Glomerular endothelial cell (primary cell): ENCODE measurements at regions not wholly inside any gene's neighbourhood (a gene's known extent, or its start where the extent isn't known, plus 50 kb on each side); places are given as distances from the start of the nearest gene placed in this dataset.

Experiments
- DNase-seq: peaks from one replicate; pipeline ENCODE4 v3.0.0-alpha.2; 2011; ENCODE audit warnings: low read depth, low spot score; ENCODE audit errors: extremely low read depth

GRCh38 chr5:96287136-96287535 lies 145.9 kb downstream of the PCSK1 start:
- DNase-seq = no peak

DNA sequence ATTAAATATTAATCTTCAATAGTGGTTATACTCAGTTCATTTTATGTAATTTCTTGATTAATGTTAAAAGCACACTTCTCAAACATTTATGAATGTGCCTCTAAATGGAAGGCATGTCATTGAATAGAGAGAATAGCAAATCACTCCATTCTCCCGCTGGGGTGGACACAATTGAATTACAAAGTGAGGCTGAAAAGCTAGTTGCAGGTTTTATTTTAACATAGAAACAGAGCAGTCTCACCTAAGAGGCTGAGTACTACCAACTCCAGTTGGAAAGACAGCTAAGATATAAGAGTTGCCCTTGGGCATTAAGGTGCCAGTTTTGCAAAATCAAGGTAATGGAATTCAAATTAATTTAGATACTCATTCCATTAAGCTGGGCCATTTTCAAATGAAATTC lies 147.2 kb downstream of the PCSK1 start:
- no peak for DNase-seq

DNA sequence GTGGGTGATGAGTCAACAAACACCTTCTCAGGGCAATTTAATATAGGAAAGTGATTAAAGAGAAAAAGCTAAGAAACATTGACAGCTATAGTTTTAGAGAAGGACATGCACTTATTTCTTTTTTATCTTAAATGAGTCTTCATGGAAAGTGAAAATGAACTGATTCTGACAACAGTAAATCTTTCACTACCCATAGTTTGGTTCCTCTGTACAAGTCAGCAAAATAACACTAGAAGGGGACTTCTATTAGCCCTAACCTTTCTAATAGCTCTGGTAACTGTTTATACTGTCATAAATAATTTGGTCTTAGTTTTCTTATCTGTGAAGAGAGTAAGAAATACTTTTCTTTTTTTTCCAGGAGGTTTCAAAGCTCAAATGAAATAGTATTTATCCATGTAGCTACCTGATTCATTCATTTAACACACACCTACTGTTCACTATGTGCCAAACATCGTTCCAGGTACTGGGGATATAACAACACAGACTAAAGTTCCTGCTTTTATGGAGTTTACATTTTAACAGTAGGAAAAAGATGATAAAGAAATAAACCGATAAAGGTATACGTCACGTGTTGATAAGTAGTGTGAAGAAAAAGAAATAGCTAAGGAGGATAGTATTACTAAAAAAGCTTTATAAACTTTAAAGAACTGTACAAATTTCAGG lies 148.2 kb downstream of the PCSK1 start:
- no peak for DNase-seq

GRCh38 chr5:96283589-96283988 lies 149.5 kb downstream of the PCSK1 start:
- no peak for DNase-seq

- DNase-seq = no peak
Observed at GRCh38 chr5:96282020-96282419, 151.0 kb downstream of the PCSK1 start.

DNA sequence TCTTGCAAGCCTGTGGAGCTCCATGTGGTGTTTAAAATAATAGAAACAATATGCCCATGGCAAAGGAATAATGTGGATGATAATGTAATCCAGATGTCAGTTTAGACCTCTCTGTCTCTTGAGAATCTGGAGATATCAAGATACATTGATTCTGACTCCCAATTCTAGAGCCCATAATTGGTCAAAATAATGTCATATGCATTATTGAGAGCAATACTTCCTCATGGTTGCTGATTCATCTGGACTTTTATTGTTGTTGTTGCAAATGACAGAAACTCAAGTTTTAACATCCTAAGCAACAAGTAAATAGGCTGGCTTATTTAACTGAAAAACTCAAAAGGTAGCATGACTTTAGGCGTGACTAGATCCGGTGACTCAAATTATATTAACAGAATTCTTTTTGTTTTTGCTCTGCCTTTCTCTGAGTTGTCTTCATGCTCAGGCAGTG lies 152.1 kb downstream of the PCSK1 start:
- no peak for DNase-seq

GRCh38 chr5:96279801-96280542 lies 153.1 kb downstream of the PCSK1 start:
- no peak for DNase-seq

DNA sequence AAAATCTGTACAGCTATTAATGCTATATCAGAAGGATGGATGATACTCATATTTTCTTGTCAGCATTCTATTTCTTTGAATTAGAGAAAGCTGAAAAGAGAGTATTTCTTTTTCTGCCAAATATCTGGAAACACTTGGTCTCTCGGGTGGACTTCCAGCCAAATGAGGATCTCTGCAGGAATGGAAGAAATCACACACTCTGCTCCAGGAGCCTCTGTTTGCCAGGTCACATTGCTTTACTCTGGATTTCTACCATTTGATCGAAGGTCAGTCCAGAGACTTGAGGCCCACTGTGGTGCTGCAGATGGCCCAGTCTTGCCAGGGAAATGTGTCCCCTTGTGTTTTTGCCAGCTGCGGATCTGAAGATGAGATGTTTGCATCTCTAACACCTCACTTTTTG lies 154.1 kb downstream of the PCSK1 start:
- no peak for DNase-seq

DNA sequence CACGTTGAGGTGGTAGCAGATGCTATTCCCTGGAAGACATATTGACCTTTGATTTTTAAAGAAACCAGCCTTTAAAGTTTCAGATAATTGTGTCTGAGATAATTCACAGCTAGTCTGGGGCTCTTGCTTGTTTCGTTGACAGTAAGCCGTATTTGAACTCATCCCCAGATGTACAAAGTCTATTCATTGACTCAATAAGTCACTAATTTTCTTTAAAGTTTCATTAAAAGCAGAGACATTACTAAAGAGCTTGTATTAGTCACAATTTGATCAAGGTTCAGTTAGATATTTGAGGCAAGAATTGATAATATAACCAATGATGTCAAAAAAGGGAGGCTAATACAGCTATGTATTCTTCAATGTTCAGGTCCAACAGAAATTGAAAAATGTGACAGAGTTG lies 158.0 kb downstream of the PCSK1 start:
- no peak for DNase-seq

DNA sequence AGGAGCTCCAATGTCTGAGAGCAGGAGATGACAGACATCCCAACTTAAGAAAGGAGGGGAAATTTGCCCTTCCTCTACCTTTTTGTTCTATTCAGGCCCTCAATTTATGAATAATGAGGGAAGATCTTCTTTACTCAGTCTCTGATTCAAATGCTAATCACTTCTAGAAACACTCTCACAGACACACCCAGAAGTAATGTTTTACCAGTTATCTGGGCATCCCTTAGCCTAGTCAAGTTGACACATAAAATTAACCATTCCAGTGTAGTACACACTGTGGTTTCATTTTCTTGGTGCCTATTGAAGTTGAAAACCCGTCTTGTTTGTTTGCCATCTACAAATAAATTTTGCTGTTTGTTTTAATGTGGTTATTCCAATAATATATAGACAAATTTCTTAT lies 167.6 kb downstream of the PCSK1 start:
- no peak for DNase-seq

DNA sequence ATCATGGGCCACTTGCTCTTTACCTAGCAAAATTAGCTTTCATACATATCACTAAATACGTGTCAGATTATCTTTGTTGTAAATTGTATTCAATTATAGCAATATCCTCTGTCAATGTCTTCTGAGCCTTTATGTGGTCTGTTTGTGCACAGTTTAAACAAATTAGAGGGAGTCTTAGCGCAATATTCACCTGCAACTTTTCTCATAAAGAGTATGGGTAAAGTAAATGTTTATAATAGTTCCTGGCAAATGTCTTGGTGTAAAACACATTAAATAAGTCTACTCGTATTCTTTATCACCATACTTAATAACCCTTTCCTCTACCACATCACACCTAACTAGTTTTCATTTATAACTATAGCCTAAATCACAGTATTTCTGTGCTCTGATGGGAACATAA lies 169.0 kb downstream of the PCSK1 start:
- no peak for DNase-seq

- no peak for DNase-seq
Observed at GRCh38 chr5:96262105-96262504, 170.9 kb downstream of the PCSK1 start.

GRCh38 chr5:96260009-96260408 lies 173.0 kb downstream of the PCSK1 start:
- DNase-seq = no peak

GRCh38 chr5:96259151-96259772 lies 173.8 kb downstream of the PCSK1 start:
- no peak for DNase-seq

DNA sequence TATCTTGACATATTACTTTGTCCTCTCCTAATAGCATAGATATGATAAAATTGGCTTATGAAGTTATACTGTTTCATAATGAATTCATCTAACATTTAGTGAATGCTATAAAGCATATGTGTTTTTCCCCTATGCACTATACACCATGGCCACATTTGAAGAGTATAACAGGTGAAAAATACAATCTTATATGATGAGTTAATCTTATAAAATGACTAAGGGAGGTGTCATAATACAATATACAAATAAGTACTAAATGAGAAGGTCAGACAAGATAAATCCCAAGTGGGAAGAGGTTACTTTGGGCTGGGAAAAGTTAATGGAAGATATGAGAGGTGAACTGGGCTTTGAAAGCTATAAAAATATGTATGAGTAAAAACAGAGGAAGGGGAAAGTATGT lies 174.4 kb downstream of the PCSK1 start:
- no peak for DNase-seq

DNA sequence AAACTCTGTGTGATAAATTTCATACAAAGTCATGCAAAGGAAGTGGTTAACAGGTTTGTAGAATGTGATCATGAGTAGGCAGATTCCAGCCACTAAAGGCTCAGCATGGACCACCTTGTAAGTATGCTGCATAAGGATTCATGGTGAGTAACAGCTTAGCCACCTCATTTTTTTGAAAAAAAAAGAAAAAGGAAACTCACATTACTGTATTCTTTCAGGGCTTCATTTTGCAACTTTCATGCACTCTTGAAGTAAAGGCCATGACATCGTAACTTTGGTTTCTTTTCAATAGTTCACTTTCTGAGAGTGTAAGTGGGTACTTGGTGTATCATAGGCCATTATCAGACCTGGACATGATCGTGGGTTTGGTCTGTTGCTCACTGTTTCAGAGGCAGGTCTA lies 175.1 kb downstream of the PCSK1 start:
- no peak for DNase-seq

DNA sequence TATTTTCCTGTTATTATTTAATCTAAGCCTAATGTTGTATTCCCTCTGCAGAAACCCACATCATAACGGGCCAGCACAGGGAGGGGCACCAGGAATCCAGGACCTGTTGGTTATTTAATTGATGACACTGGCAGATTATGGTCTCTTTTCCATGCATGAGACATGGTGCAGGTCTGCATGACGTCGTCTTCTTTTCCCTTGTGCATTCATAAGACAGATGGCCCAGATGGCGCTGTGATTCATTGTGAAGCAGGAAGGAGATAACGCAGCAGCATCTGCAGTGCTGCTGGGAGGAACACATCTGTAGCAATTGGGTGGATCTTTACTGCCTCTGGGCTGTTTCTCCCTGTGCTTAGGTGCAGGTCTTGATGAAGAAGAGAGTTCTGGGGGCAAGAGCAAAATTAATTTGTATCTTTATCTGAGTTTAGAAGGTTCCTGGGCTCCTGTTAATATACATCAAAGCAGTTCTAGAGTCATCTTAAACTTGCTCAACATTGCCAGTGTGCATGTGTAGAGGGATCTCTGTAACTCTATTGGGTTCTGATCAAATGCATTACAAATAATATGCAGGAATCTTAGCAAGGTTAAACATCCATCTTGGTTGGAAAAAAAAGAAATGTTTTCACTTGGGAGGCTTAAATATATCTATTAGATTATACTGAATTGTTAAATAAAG lies 176.1 kb downstream of the PCSK1 start:
- DNase-seq = no peak

DNA sequence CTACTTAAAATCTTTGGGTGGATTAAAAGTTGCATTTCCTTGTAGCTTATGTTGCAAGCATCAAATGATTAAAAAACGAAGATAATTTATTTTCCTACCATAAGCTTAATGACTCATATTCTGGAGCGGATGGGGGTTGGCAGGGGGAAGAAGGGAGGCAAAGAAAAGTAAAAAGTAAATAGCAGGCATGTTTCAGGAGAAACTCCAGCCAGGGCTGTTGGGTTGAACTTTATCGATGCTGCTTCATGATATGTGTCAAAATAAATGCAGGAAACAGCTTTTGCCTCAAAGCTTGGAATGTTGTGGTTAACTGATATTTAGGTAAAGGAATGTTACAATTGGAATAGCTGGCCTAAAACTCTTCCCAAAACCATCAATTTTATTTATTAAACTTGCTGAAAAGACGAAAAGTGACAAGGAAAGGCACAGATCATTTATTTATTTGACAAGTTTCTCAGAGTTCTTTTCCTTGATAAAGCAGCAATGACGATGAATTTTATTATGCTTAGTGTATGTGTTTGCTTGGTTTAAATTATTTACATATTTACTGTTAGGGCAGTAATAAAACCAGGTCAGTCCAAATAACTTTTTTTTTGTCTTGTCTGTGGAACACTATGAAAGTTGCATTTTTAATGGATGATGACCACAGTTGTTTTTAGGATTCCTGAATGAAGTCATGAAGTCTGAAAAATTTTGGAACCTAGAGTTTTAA lies 177.9 kb downstream of the PCSK1 start:
- no peak for DNase-seq

DNA sequence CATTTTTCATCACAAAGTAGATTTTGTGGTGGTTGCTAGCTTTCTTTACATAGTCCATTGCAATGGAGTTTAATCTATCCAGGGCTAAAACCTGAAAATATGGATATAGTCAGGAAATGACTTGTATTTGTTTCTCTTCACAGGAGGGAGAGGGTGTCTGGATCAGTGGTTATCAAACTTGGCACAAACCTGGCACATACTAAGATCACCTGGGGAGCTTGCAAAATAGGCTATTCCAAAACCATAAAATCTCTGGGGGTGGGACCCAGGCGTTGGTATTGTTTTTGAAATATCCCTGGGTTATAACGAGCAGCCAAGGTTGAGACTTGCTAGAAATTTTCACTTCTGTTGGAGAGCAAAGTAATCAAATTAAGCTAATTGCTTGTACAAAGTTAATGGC lies 179.9 kb downstream of the PCSK1 start:
- no peak for DNase-seq

DNA sequence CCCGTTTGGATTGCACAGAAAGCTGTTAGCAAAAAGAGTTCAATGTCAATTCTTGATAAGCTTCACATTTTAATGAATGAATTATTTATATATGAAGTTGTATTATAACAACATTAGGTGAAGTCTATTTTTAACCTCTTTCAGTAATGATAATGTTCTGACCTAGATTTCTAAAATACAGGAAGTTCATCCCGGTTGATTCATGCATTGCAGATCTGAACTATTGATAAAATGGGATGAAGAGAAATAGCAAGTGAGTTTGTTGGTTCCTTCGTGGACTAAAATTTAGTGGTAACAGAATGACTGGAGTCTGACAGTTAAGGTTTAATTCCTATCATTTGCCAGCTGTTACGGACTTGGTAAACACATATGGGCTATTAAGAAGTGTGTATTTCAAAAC lies 180.5 kb downstream of the PCSK1 start:
- no peak for DNase-seq

DNA sequence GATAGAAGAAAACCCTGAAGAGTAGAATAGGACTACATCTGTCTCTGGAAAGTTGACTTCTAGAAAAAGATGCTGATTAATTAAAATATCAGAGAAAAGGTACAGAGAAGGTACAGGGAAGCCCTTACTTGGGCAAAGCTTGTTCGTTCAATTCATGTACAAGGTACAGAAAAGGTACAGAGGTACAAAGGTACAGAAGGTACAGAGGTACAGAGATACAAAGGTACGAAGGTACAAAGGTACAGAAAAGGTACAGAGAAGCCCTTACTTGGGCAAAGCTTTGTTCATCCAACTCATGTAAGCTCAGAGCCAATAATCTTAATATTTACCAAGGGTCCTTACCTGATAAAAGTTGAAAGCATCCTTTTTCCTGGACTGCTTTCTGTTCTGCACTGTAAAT lies 182.3 kb downstream of the PCSK1 start:
- DNase-seq = no peak
